ENCODE measurements at regions not wholly inside any gene's neighbourhood (a gene's known extent, or its start where the extent isn't known, plus 50 kb on each side); places are given as distances from the start of the nearest gene placed in this dataset.

DNA sequence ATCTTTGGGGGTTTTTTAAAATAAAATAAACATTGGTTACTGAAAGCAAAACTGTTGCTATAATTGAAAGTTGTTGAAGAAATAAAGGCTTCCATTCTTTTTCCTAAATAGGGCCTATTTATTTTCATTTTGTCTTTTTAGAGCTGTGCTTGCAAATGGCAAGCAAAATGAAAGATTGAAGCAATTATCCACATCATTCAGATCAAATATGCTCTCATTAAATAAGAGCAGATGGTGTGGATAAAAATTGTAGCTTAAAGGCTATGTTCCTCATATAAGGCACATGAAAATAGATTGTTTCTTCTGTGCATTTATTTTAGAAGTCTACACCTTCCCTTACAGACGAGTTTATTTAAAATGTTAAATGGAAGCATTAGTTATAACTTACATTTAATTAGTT is 1317.7 kb downstream of the MRPL39 start:
- TF ChIP-seq EP300 (IDR thresholded peaks at IDR 0.05) (no peak), POLR2AphosphoS5 (IDR thresholded peaks at IDR 0.05) (no peak)
